ENCODE measurements at regions not wholly inside any gene's neighbourhood (a gene's known extent, or its start where the extent isn't known, plus 50 kb on each side); places are given as distances from the start of the nearest gene placed in this dataset.

GRCh38 chr20:55514531-55514930 lies 490.8 kb downstream of the CBLN4 start:
- no peak for TF ChIP-seq ZNF274 (IDR thresholded peaks at IDR 0.05; ENCODE audit: low read depth, low read length)
- TF ChIP-seq YY1 (IDR thresholded peaks at IDR 0.05; ENCODE audit: insufficient read depth, insufficient read length): no peak
